ENCODE measurements at regions not wholly inside any gene's neighbourhood (a gene's known extent, or its start where the extent isn't known, plus 50 kb on each side); places are given as distances from the start of the nearest gene placed in this dataset.

GRCh38 chr6:77073410-77073760 is 389.9 kb downstream of the HTR1B start:
- no peak for DNase-seq

GRCh38 chr6:77072694-77073409 is 390.4 kb downstream of the HTR1B start:
- DNase-seq: no peak

GRCh38 chr6:77063494-77063893 is 399.8 kb downstream of the HTR1B start:
- DNase-seq: no peak

- no peak for DNase-seq
These were observed 407.6 kb downstream of the HTR1B start for GRCh38 chr6:77055711-77056110.

GRCh38 chr6:77040568-77041195 is 422.6 kb downstream of the HTR1B start:
- peak; percentile 21 for DNase-seq

DNA sequence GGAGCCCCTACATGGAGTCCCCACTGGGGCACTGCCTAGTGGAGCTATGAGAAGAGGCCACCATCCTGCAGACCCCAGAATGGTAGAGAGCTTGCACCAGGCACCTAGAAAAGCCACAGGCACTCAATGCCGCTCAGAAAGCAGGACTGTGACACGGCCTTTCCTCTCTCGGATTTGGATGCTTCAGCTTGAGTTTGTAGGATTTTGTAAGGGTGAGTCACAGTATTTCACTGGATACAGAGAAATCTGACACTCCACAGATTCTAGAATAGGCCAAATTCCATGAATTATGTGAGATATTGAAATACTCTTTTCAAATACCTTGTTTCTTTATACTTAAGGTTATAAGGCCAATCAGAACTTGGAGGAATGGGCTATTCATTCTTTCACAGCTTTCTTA is 424.5 kb downstream of the HTR1B start:
- DNase-seq: no peak

GRCh38 chr6:77037439-77037838 is 425.9 kb downstream of the HTR1B start:
- no peak for DNase-seq

GRCh38 chr6:77036400-77036799 is 426.9 kb downstream of the HTR1B start:
- DNase-seq: no peak

DNA sequence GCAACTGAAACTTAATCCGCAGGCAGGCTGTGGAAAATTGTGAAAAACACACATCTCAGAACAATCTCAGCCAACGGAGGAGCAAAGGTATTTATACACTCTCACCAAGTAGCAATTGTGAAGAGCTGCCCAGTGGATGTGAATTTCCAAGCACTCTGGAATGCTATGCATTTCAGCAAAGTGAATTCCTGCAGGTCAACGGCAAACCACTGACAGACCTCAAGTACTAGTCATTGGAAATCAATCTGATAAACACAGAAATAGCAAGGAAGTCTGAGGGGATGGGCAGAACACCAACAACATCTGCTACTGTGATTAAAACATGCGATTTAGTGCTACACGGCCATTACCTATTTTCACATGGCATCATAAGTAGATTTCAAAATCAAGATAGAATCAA is 429.1 kb downstream of the HTR1B start:
- no peak for DNase-seq

- no peak for DNase-seq
These were observed 432.2 kb downstream of the HTR1B start for GRCh38 chr6:77030929-77031674.

- no peak for DNase-seq
These were observed 436.9 kb downstream of the HTR1B start for GRCh38 chr6:77026341-77026740.

DNA sequence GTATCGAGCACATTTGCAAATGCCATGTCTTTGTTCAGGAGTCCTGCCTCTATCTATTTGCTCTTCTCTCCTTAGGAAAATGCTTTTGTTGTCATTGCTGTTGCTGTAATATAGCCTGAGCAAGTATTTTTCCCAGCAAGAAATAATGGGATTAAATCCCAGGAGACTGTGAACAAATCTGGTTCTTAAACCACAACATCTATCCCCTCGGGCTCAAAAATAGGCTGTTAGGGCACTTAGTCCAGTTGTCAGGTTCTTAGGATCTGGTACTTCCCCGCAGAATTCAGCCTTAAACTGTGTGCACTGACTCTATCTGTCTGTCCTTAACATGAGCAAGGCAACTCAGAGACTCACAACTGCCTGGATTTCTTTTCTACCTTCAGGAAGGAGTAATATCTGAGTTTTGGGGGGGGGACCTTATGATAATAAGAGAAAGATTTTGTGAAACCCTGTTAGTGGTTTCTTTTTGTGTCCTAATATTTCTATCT is 437.5 kb downstream of the HTR1B start:
- no peak for DNase-seq

GRCh38 chr6:77021778-77022177 is 441.5 kb downstream of the HTR1B start:
- DNase-seq: no peak

DNA sequence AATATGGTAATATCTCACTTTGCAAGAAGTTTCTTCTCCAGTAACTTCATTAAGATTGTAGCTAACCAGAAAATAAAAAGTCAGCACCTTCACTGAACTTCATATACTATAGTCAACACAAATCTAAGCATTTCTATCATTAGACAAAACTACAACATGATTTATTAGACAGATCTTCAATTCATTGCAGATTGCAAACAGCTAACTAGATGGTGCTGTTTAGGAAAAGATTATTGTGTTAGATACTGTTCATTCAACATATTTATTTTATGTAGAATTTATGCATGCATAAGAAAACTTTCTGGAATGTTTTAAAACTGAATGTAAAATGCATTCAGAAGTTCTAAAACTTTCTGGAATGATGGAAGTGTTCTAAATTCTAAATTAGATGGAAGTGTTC is 442.1 kb downstream of the HTR1B start:
- no peak for DNase-seq

- no peak for DNase-seq
These were observed 444.2 kb downstream of the HTR1B start for GRCh38 chr6:77019081-77019480.

DNA sequence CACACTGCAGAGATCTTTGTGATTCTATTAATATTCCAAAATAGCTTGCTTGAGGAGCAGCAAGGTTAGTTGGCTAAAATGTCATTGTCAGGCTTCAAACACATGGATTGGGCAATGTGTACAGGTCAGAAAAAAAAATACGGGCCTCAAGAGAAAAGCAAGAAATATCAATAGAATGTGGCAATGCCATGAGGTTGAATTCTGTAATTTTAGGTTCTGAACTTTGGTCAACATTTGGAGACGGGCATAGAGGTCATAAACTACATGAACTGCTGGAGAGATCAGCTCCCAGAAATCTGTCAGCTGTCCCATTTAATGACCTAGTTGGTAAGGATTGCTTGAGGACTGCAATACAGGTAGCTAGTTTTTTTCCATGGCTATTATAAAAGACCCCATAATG is 445.8 kb downstream of the HTR1B start:
- DNase-seq: no peak

GRCh38 chr6:77015350-77015749 is 447.9 kb downstream of the HTR1B start:
- DNase-seq: no peak

DNA sequence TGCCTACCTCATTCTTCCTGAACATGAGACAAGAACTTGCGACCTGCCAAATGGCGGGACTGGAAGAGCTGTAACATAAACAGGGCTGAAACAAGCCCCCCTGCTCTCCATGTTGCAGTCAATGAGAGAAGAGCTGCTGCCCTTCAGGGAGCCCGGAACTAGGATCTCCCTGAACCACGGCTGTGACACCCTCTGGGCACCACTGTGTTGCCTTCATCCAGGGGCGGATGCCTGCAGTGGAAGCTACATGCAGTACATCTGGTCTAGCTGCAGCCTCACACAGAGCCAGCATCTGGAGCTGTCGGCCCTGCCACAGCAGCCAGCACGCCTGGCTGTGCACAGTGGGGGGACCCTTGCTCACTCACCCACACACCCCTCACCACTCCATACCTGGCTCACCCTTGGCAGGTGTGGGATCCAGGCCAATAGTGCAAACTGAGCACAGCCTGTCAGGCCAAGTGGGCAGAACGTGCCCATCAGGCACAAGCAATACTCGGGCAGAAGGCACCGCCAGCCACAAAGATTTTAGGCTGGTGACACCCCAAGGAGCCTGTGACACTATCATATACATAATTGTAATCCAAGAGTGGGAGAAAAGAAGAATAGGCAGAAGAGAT is 451.3 kb downstream of the HTR1B start:
- no peak for DNase-seq

GRCh38 chr6:77010931-77011542 is 452.3 kb downstream of the HTR1B start:
- no peak for DNase-seq

DNA sequence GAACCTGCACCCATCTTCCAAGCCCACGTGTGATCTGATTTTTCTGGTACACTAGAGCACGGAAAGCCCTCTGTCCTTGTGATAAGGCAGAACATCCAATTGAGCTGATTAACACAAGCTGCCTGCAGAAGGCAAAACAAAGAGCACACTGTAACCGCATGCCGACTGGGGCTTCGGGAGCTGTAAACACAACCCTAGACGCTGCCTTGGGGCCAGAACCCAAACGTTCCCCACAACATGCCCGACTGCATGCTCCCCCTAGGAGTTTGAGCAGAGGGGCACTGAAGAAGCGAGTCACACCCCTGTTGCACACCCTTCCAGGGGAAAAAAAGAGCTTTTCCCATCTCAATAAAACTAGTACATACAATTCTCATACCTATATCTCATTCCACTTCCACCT is 470.7 kb downstream of the HTR1B start:
- DNase-seq: no peak

- no peak for DNase-seq
These were observed 478.7 kb downstream of the HTR1B start for GRCh38 chr6:76984572-76984971.

DNA sequence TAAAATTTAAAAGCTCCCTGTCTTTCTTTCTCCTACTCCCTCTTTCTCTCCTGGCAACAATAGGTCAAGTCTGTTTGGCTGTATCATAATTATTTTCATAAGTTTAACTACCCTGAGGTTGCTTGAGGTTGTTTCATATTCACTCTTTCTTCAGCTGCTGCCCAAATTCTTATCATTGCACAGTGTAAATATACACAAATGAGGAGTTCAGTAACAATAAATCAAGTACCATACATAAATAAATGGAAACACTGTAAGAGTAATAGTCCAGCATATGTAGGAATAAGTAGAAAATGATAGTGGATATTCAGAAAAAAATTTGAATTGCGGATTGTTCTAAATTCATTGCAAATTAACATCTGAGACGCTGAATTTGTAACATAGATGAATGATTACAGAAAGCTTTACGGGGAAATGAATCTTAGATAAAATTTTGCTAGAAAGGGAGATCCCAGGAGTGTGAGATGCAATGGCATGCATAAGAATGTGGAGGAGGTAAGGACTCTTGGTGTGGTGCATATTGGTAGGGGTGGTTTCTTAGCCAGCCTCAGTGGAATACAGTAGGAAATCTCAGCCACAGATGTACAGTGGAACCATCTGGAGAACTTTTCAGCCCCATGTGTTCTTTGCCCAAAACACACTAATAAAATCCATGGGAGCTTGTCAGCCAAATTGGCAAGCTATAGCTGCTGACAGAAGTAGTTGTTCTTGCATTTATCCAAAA is 480.7 kb downstream of the HTR1B start:
- no peak for DNase-seq
